SH-SY5Y (cell line): ENCODE measurements at regions not wholly inside any gene's neighbourhood (a gene's known extent, or its start where the extent isn't known, plus 50 kb on each side); places are given as distances from the start of the nearest gene placed in this dataset.

Experiments used
- GATA2 ChIP-seq: IDR thresholded peaks from 2 replicates; pipeline ENCODE4 v1.6.1; 2011; ENCODE audit warnings: mild to moderate bottlenecking, low read depth, low read length
- GATA3 ChIP-seq: IDR thresholded peaks from 2 replicates; pipeline ENCODE4 v1.6.1; 2011; ENCODE audit warnings: low read depth, mild to moderate bottlenecking, low read length, moderate library complexity

- TF ChIP-seq GATA2 = no peak
- TF ChIP-seq GATA3 = no peak
Observed at GRCh38 chr5:68771221-68771620, 322.6 kb upstream of the SLC30A5 start.
